Aorta (tissue), 5 donors: ENCODE measurements at regions not wholly inside any gene's neighbourhood (a gene's known extent, or its start where the extent isn't known, plus 50 kb on each side); places are given as distances from the start of the nearest gene placed in this dataset.
"Not testable (repeated sequence)": the region's sequence is repeated elsewhere in the genome, so short reads cannot be mapped to it uniquely, and the experiment has no call there.

Experiments used
- ATAC-seq: fragments of 200-7000 bp; cut with Tn5 transposase; one replicate; pipeline ENCODE4 v1.9.1; 2022; ENCODE audit warnings: moderate library complexity; ENCODE audit not compliant: low FRiP score
- DNase-seq, 2 donors: peaks; one replicate each; pipeline ENCODE4 v3.0.0-alpha.2; 2020
- H3K27ac ChIP-seq, 2 donors: one replicate each; pipeline ENCODE4 v1.5.1; 2013; ENCODE audit warnings: low read length in 2 of 2, mild to moderate bottlenecking in 2 of 2, moderate library complexity in 2 of 2, control low read depth in 1 of 2, inconsistent platforms in 1 of 2, low read depth in 1 of 2
- H3K27me3 ChIP-seq, 2 donors: one replicate each; pipeline ENCODE4 v1.6.1; 2013; ENCODE audit warnings: control low read depth in 1 of 2, low read length in 1 of 2, mild to moderate bottlenecking in 1 of 2, moderate library complexity in 1 of 2; ENCODE audit not compliant: insufficient read depth in 2 of 2, control insufficient read depth in 1 of 2
- H3K36me3 ChIP-seq, 2 donors: one replicate each; pipeline ENCODE4 v1.6.1; 2013; ENCODE audit warnings: control low read depth in 1 of 2, low read length in 1 of 2, mild to moderate bottlenecking in 1 of 2; ENCODE audit not compliant: insufficient read depth in 2 of 2, control insufficient read depth in 1 of 2
- H3K4me1 ChIP-seq, 2 donors: one replicate each; pipeline ENCODE4 v1.6.1; 2013; ENCODE audit warnings: low read length in 2 of 2, control low read depth in 1 of 2, mild to moderate bottlenecking in 1 of 2, moderate library complexity in 1 of 2; ENCODE audit not compliant: insufficient read depth in 2 of 2, control insufficient read depth in 1 of 2
- H3K4me3 ChIP-seq, 2 donors: one replicate each; pipeline ENCODE4 v1.5.1; 2013; ENCODE audit warnings: low read length in 2 of 2, control low read depth in 1 of 2, mild to moderate bottlenecking in 1 of 2
- H3K9me3 ChIP-seq: one replicate; pipeline ENCODE4 v1.6.1; 2013; ENCODE audit warnings: mild to moderate bottlenecking, low read length; ENCODE audit not compliant: control insufficient read depth
- whole genome bisulfite sequencing, 2 donors: extraction: QIAGEN DNeasy Blood & Tissue Kit; methylation state at CpG; one replicate each; pipeline ENCODE4 v1.1.7; 2013; 5-methylcytosine and 5-hydroxymethylcytosine counted together
- intact Hi-C, 2 donors: fragments of 100-400 bp; cut with DNase I; formaldehyde crosslinking; loops; one replicate each; pipeline versions ENCODE4 v1.14.2 to v1.15.0; 2022
- donor health status: healthy with polysubstance abuse.
- donor health status: Bipolar disorder and iron deficiency.
- donor health status: DM: no; HTN: no; CAD: no.
- donor health status: DM: no; HTN: no; CAD: no.
- donor health status: DM: yes; HTN: yes; CAD: no.

DNA sequence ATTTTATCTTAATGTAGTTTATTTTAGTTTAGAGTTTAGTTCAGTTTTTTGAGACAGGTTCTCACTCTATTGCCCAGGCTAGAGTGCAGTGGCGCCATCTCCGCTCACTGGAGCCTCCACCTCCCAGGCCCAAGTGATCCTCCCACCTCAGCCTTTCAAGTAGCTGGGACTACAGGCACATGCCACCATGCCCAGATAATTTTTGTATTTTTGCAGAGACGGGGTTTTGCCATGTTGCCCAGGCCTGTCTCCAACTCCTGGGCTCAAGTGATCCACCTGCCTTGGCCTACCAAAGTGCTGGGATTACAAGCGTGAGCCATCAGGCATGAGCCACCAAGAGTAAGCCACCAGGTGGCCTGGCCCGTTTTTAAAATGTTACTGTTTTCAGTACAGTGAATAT is 2058.4 kb downstream of the MRPL39 start:
- intact Hi-C loops, ATAC-seq, H3K4me1 ChIP-seq, H3K27me3 ChIP-seq, H3K36me3 ChIP-seq, H3K27ac ChIP-seq, H3K4me3 ChIP-seq, H3K9me3 ChIP-seq: not testable (repeated sequence)
- peak in 1 of 2 donors; percentile 38 for DNase-seq
- 77 to 81% methylated on average over 5 of the region's 5 CpGs for WGBS, 2 donors

GRCh38 chr21:23543333-23543732 is 2063.9 kb downstream of the MRPL39 start:
- 66 to 72% methylated on average over 2 of the region's 2 CpGs for WGBS, 2 donors
- intact Hi-C loops: no loop called here
- ATAC-seq (no peak), DNase-seq (no peak)
- Histone ChIP-seq H3K4me1 (no peaks in the 10 kb centered on the region), H3K27ac (no peak overlapping the region), H3K36me3 (no peaks in the 10 kb centered on the region), H3K27me3 (no peaks in the 10 kb centered on the region), H3K4me3 (no peak overlapping the region), H3K9me3 (no peaks in the 10 kb centered on the region)

- Histone ChIP-seq H3K36me3 (no peaks in the 10 kb centered on the region), H3K9me3 (no peaks in the 10 kb centered on the region), H3K4me1 (no peaks in the 10 kb centered on the region), H3K27me3 (no peaks in the 10 kb centered on the region), H3K4me3 (no peak overlapping the region), H3K27ac (no peak overlapping the region)
- ATAC-seq (no peak), DNase-seq (no peak)
- WGBS, 2 donors: 41 to 52% methylated on average over 1 of the region's 1 CpG
- intact Hi-C loops: no loop called here
These were observed 2065.2 kb downstream of the MRPL39 start for GRCh38 chr21:23542097-23542496.

GRCh38 chr21:23541571-23541970 is 2065.7 kb downstream of the MRPL39 start:
- no peak for ATAC-seq
- H3K4me3 ChIP-seq: no peak overlapping the region
- 87 to 92% methylated on average over 2 of the region's 2 CpGs for WGBS, 2 donors
- H3K36me3 ChIP-seq: no peaks in the 10 kb centered on the region
- no peak for DNase-seq
- H3K27ac ChIP-seq: no peak overlapping the region
- intact Hi-C loops: no loop called here
- no peaks in the 10 kb centered on the region for H3K27me3 ChIP-seq
- H3K4me1 ChIP-seq: no peaks in the 10 kb centered on the region
- no peaks in the 10 kb centered on the region for H3K9me3 ChIP-seq

GRCh38 chr21:23534850-23535249 is 2072.4 kb downstream of the MRPL39 start:
- H3K27me3 ChIP-seq: no peaks in the 10 kb centered on the region
- 21% methylated on average over 1 of the region's 1 CpG for WGBS, 2 donors
- no peaks in the 10 kb centered on the region for H3K36me3 ChIP-seq
- no peaks in the 10 kb centered on the region for H3K9me3 ChIP-seq
- no peak for ATAC-seq
- no peak overlapping the region for H3K27ac ChIP-seq
- H3K4me1 ChIP-seq: no peaks in the 10 kb centered on the region
- intact Hi-C loops: no loop called here
- no peak overlapping the region for H3K4me3 ChIP-seq
- DNase-seq: no peak

GRCh38 chr21:23531444-23531843 is 2075.8 kb downstream of the MRPL39 start:
- DNase-seq (no peak), ATAC-seq (no peak)
- H3K4me3 ChIP-seq: no peak overlapping the region
- no peak overlapping the region for H3K27ac ChIP-seq
- no peaks in the 10 kb centered on the region for H3K9me3 ChIP-seq
- no peaks in the 10 kb centered on the region for H3K36me3 ChIP-seq
- H3K4me1 ChIP-seq: no peaks in the 10 kb centered on the region
- intact Hi-C loops: no loop called here
- no peaks in the 10 kb centered on the region for H3K27me3 ChIP-seq

DNA sequence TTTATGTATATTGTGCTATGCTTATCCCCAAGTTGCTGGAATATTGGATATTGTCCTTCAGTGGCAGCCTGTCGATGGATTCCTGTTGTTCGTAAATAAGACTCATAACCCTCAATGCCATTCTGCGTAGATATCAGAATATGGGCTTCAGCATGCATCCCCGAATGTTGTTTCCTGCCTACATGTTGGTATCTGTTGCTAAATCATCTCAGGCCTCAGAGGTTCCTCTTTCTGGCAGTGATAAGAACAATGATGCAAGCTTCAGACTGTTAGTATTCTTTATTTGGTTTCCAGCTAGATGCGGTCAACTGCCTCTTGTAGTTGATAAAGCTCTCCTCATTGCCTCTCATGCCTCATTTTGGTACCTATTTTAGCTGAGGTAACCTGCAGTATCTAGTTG is 2082.6 kb downstream of the MRPL39 start:
- no peaks in the 10 kb centered on the region for H3K36me3 ChIP-seq
- no peak for ATAC-seq
- WGBS, 2 donors: 84 to 89% methylated on average over 5 of the region's 5 CpGs
- no peak for DNase-seq
- H3K4me1 ChIP-seq: no peaks in the 10 kb centered on the region
- no peak overlapping the region for H3K27ac ChIP-seq
- intact Hi-C loops: no loop called here
- no peaks in the 10 kb centered on the region for H3K27me3 ChIP-seq
- H3K4me3 ChIP-seq: no peak overlapping the region
- H3K9me3 ChIP-seq: no peaks in the 10 kb centered on the region

GRCh38 chr21:23522751-23523150 is 2084.5 kb downstream of the MRPL39 start:
- Histone ChIP-seq H3K27me3 (no peaks in the 10 kb centered on the region), H3K27ac (no peak overlapping the region), H3K9me3 (no peaks in the 10 kb centered on the region), H3K4me1 (no peaks in the 10 kb centered on the region), H3K4me3 (no peak overlapping the region), H3K36me3 (no peaks in the 10 kb centered on the region)
- intact Hi-C loops: no loop called here
- ATAC-seq (no peak), DNase-seq (no peak)
- 38 to 56% methylated on average over 1 of the region's 1 CpG for WGBS, 2 donors

- no peaks in the 10 kb centered on the region for H3K4me1 ChIP-seq
- no peak overlapping the region for H3K27ac ChIP-seq
- 82 to 93% methylated on average over 1 of the region's 1 CpG for WGBS, 2 donors
- H3K27me3 ChIP-seq: peaks cover 0 to 1% of the 10 kb centered on the region in 2 donors
- DNase-seq (no peak), ATAC-seq (no peak)
- intact Hi-C loops: no loop called here
- H3K9me3 ChIP-seq: no peaks in the 10 kb centered on the region
- no peak overlapping the region for H3K4me3 ChIP-seq
- H3K36me3 ChIP-seq: no peaks in the 10 kb centered on the region
These were observed 2099.8 kb downstream of the MRPL39 start for GRCh38 chr21:23507501-23507900.
